ENCODE measurements at regions not wholly inside any gene's neighbourhood (a gene's known extent, or its start where the extent isn't known, plus 50 kb on each side); places are given as distances from the start of the nearest gene placed in this dataset.
"Not testable (repeated sequence)": the region's sequence is repeated elsewhere in the genome, so short reads cannot be mapped to it uniquely, and the experiment has no call there.

DNA sequence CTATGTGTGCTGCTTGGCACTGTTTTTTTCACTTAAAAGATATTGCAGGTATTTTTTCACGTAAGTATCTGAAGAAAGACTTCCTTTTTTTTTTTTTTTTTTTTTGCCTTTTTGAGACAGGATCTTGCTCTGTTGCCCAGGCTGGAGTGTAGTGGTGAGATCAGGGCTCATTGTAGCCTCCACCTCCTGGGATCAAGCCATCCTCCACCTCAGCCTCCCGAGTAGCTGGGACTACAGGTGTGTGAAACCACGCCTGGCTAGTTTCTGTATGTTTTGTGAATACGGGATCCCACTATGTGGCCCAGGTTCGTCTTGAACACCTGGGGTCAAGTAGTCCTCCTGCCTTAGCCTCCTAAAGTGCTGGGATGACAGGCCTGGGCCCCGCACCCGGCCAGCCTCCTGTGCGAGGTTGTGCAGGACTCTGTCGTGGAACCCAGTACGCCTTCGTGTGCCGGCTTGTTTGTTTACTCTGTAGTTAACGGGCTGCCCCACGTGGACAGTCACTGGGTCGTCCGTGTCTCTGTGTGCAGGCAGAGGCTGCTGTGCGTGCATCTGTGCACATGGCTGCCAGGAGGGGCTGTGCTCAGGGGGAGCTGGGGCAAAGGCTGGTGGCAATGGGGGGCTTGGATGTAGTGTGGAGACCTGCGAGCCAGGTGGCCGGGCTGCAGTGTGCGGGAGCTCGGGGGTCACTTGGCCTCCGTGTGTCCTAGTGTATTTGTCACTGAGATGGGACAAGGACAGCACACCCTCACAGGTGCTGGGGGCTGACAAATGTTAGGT lies 179.5 kb downstream of the ADRA2C start:
- no peaks in the 10 kb centered on the region for H3K27me3 ChIP-seq (ENCODE audit: insufficient read depth, low read depth)
- H3K4me1 ChIP-seq (ENCODE audit: low read depth, poor library complexity, severe bottlenecking): peaks cover 3% of the 10 kb centered on the region
- no peaks in the 10 kb centered on the region for H3K79me2 ChIP-seq (ENCODE audit: insufficient read depth, low read depth)
- H3K9ac ChIP-seq: no peak overlapping the region
- H4K20me1 ChIP-seq (ENCODE audit: insufficient read depth): no peaks in the 10 kb centered on the region
- H2AFZ ChIP-seq (ENCODE audit: low read depth): no peak overlapping the region
- H3K27ac ChIP-seq: no peak overlapping the region
- H3K4me2 ChIP-seq: no peak overlapping the region
- H3K4me3 ChIP-seq (IDR thresholded peaks at IDR 0.05; ENCODE audit: insufficient read depth, low read depth, low read length): no peak overlapping the region
- H3K36me3 ChIP-seq (ENCODE audit: insufficient read depth): no peaks in the 10 kb centered on the region
- TF ChIP-seq, protein P1, sequence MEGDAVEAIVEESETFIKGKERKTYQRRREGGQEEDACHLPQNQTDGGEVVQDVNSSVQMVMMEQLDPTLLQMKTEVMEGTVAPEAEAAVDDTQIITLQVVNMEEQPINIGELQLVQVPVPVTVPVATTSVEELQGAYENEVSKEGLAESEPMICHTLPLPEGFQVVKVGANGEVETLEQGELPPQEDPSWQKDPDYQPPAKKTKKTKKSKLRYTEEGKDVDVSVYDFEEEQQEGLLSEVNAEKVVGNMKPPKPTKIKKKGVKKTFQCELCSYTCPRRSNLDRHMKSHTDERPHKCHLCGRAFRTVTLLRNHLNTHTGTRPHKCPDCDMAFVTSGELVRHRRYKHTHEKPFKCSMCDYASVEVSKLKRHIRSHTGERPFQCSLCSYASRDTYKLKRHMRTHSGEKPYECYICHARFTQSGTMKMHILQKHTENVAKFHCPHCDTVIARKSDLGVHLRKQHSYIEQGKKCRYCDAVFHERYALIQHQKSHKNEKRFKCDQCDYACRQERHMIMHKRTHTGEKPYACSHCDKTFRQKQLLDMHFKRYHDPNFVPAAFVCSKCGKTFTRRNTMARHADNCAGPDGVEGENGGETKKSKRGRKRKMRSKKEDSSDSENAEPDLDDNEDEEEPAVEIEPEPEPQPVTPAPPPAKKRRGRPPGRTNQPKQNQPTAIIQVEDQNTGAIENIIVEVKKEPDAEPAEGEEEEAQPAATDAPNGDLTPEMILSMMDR (conservative IDR thresholded peaks at IDR 0.05; ENCODE audit: low read depth, low read length): no peak

DNA sequence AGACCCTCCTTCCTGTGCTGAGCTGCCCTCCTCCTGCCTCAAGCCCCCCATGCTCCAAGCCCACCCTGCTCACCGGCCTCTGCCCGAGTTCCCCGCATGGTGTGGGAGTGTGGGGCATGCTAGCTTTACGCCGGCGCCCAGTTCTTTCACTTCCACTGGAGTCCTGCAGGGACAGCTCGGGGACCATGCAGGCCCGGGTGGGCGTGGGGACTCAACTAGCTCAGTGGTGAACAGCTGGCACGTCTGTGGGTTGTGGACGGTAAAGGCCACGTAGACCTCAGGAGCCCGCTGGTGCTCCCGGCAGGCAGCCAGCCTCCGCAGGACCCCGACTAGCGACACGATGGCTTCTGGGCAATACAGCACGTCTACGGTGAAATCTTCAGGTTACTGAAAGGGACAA lies 180.4 kb downstream of the ADRA2C start:
- not testable (repeated sequence) for H3K4me3 ChIP-seq (IDR thresholded peaks at IDR 0.05; ENCODE audit: insufficient read depth, low read depth, low read length); H4K20me1 ChIP-seq (ENCODE audit: insufficient read depth); H3K4me2 ChIP-seq; H3K9ac ChIP-seq; H3K36me3 ChIP-seq (ENCODE audit: insufficient read depth); H3K27me3 ChIP-seq (ENCODE audit: insufficient read depth, low read depth); H3K27ac ChIP-seq; H2AFZ ChIP-seq (ENCODE audit: low read depth); H3K4me1 ChIP-seq (ENCODE audit: low read depth, poor library complexity, severe bottlenecking); H3K79me2 ChIP-seq (ENCODE audit: insufficient read depth, low read depth)

DNA sequence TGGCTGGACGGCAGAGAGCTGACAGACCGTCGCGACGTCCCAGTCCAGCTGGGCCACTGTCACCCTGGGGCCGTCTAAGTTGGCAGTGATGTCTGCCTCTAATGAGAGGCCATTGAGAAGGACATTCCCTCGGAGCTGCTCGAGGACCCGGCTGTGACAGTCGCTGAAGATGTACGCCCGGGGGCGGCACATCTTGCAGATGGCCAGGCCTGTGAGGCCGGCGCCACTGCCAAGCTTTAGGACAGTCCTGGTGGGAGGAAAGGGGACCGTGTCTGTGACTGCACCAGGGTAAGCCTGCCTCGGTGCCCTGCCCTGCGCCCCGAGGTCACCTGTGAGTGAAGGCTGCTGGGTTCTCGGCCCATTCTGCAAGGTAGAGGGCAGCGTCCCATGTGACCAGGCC lies 181.6 kb downstream of the ADRA2C start:
- H3K27ac ChIP-seq; H4K20me1 ChIP-seq (ENCODE audit: insufficient read depth); H3K9ac ChIP-seq; H3K4me3 ChIP-seq (IDR thresholded peaks at IDR 0.05; ENCODE audit: insufficient read depth, low read depth, low read length); H3K79me2 ChIP-seq (ENCODE audit: insufficient read depth, low read depth); H3K36me3 ChIP-seq (ENCODE audit: insufficient read depth); H2AFZ ChIP-seq (ENCODE audit: low read depth); H3K27me3 ChIP-seq (ENCODE audit: insufficient read depth, low read depth); H3K4me2 ChIP-seq: not testable (repeated sequence)
- peaks cover 11% of the 10 kb centered on the region for H3K4me1 ChIP-seq (ENCODE audit: low read depth, poor library complexity, severe bottlenecking)

DNA sequence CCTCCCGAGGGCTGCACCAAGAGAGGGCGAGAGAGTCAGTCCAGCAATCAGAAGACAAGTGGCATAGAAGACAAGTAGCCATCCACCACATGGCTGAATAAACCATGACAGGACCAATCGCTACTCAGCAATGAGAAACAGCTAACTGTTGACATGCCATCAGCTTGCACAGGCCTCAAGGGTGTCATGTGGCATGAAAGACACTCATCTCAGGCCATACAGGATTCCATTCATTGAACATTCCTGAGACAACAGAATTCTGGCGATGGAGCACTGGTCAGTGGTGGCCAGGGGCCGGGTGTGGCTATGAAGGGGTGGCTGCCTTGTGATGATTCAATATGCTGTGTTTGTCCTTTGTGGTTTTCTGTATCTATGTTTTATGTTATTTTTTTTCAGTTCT lies 182.0 kb downstream of the ADRA2C start:
- not testable (repeated sequence) for H3K27me3 ChIP-seq (ENCODE audit: insufficient read depth, low read depth); H3K4me2 ChIP-seq; H4K20me1 ChIP-seq (ENCODE audit: insufficient read depth); H3K9ac ChIP-seq; H3K4me3 ChIP-seq (IDR thresholded peaks at IDR 0.05; ENCODE audit: insufficient read depth, low read depth, low read length); H3K27ac ChIP-seq; H3K36me3 ChIP-seq (ENCODE audit: insufficient read depth); H2AFZ ChIP-seq (ENCODE audit: low read depth); H3K79me2 ChIP-seq (ENCODE audit: insufficient read depth, low read depth)
- H3K4me1 ChIP-seq (ENCODE audit: low read depth, poor library complexity, severe bottlenecking): peaks cover 14% of the 10 kb centered on the region

DNA sequence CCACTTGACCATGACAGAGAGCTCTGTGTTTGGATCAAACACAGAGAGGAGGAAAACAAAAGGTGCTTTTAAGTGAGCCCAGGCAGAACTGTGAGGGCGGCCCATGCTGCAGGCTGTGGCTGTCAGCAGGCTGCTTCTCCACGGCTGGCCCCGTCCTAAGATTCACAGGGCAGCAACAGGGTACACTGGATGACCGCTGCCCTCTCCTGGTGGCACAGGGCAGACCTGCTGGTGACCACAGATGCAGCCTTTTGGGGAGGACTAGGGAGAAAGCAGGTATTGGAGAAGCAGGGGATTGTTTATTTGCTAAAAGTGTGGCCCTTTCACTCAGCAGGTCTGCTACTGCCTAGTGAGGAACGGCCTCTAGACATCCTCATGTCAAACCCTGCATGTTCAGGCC lies 183.7 kb downstream of the ADRA2C start:
- H3K79me2 ChIP-seq (ENCODE audit: insufficient read depth, low read depth); H3K4me2 ChIP-seq; H3K9ac ChIP-seq; H3K27ac ChIP-seq; H3K27me3 ChIP-seq (ENCODE audit: insufficient read depth, low read depth); H3K4me3 ChIP-seq (IDR thresholded peaks at IDR 0.05; ENCODE audit: insufficient read depth, low read depth, low read length); H3K36me3 ChIP-seq (ENCODE audit: insufficient read depth); H2AFZ ChIP-seq (ENCODE audit: low read depth); H4K20me1 ChIP-seq (ENCODE audit: insufficient read depth): not testable (repeated sequence)
- peaks cover 18% of the 10 kb centered on the region for H3K4me1 ChIP-seq (ENCODE audit: low read depth, poor library complexity, severe bottlenecking)

DNA sequence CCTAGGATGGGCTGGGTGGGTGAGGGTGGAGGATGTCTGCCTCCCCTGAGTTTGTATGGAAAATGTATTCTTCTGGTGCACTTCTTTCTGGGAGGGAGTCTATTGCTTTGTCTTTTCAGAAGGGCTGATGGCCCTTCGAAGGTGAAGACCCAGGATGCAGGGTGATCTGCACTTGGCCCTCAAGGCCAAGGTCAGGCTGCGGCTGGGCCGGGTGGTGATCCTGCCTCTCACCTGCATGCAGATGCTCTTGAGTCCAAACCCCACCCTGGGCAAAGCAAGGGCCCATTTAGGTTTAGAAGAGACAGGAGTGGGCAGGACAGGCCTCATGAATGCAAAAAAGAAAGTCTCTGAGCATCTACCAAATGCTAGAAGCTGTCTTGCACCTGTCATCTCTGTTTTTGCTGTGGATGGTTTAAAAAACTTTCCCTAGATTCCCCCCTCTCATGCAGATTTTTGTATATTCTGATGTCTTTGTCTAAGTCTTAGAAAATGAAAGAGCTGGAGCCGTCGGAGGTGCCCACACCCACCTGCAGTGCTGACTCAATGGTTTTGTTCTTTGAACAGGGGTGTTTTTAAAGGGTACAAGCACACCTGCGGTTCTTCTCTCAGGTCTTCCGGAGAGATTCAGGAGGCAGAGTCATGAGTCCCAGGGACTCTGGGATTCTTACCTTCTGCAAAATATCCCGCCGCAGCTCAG lies 186.4 kb downstream of the ADRA2C start:
- Histone ChIP-seq H3K4me1 (ENCODE audit: low read depth, poor library complexity, severe bottlenecking) (peaks cover 18% of the 10 kb centered on the region), H3K27ac (peak overlapping the region; percentile 40; the same call in 1 of the 2 replicates), H3K4me2 (peak overlapping the region; percentile 33; the same call in 1 of the 2 replicates)
- not testable (repeated sequence) for H3K36me3 ChIP-seq (ENCODE audit: insufficient read depth); H4K20me1 ChIP-seq (ENCODE audit: insufficient read depth); H2AFZ ChIP-seq (ENCODE audit: low read depth); H3K27me3 ChIP-seq (ENCODE audit: insufficient read depth, low read depth); H3K9ac ChIP-seq; H3K79me2 ChIP-seq (ENCODE audit: insufficient read depth, low read depth); H3K4me3 ChIP-seq (IDR thresholded peaks at IDR 0.05; ENCODE audit: insufficient read depth, low read depth, low read length)

DNA sequence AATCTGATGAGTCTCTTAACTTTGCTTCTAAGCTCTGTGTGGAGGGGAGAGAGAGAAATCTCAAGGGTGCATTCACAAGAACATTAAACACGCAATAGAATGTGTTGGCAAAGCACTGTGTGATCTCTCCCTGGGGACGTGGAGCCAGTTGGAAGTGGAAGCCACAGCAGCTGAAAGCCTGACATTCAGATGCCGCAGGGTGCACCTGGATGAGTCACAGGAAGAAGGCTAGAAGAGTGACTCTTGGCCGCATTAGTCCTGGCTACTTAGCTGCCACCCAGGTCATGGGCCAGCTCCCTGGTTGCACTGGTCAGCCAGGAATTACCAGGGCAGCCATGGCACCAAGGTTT lies 186.9 kb downstream of the ADRA2C start:
- not testable (repeated sequence) for H3K36me3 ChIP-seq (ENCODE audit: insufficient read depth); H3K9ac ChIP-seq; H4K20me1 ChIP-seq (ENCODE audit: insufficient read depth); H2AFZ ChIP-seq (ENCODE audit: low read depth); H3K27me3 ChIP-seq (ENCODE audit: insufficient read depth, low read depth); H3K79me2 ChIP-seq (ENCODE audit: insufficient read depth, low read depth); H3K4me3 ChIP-seq (IDR thresholded peaks at IDR 0.05; ENCODE audit: insufficient read depth, low read depth, low read length)
- Histone ChIP-seq H3K4me2 (peak overlapping the region; percentile 33; the same call in 1 of the 2 replicates), H3K4me1 (ENCODE audit: low read depth, poor library complexity, severe bottlenecking) (peaks cover 18% of the 10 kb centered on the region), H3K27ac (peak overlapping the region; percentile 40; the same call in 1 of the 2 replicates)

DNA sequence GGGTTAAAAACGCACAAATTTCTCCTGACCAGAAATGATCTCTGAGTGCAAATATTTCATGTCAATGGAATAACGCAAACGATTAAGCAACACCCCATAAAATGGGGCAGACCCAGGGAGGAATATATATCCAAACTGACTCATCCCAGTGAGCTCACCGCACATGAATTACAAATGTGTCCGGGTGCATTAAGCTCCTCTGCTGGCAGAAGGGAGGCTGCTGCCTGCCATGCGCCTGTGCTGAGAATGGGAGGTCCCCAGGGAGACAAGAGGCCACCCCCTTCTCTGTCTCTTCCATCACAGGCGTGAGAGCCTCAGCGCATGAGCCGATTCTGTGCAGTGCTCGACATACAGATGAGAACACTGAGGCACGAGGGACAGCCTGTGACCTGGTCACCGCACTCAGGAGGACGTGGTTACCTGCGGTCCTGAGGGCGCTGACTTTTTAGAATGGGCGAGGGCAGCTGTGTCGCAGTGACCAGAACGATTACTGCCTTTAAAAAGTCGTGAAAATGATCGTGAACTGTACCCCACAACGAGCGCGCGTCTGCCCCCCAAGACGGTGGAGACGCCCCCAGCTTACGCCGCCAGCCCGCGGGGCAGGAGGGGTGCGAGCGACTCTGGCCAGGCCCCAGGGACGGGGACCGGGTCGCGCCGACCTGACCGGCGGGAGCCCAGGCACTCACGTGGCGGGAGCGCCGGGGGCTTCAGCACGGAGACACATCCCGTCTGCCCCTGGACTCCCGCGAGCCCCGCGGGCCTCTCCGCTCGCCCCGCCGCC lies 188.5 kb downstream of the ADRA2C start:
- Histone ChIP-seq H3K4me1 (ENCODE audit: low read depth, poor library complexity, severe bottlenecking) (peaks cover 18% of the 10 kb centered on the region), H3K4me2 (peak overlapping the region; percentile 21; the same call in 1 of the 2 replicates), H3K27ac (peak overlapping the region; percentile 39; the same call in 1 of the 2 replicates), H3K9ac (peak overlapping the region; percentile 56; the same call in 1 of the 2 replicates)
- not testable (repeated sequence) for H3K27me3 ChIP-seq (ENCODE audit: insufficient read depth, low read depth); H2AFZ ChIP-seq (ENCODE audit: low read depth); H3K79me2 ChIP-seq (ENCODE audit: insufficient read depth, low read depth); H4K20me1 ChIP-seq (ENCODE audit: insufficient read depth); H3K4me3 ChIP-seq (IDR thresholded peaks at IDR 0.05; ENCODE audit: insufficient read depth, low read depth, low read length); H3K36me3 ChIP-seq (ENCODE audit: insufficient read depth)

Measured in KMS-11 (cell line).